ENCODE measurements at regions not wholly inside any gene's neighbourhood (a gene's known extent, or its start where the extent isn't known, plus 50 kb on each side); places are given as distances from the start of the nearest gene placed in this dataset.

- TF ChIP-seq HDGF (IDR thresholded peaks at IDR 0.05) (no peak), ZNF24 (IDR thresholded peaks at IDR 0.05) (no peak)
These were observed 317.7 kb upstream of the TLE3 start for GRCh38 chr15:70415398-70415797.
